SK-N-SH treated with all-trans-retinoic acid at 6 μM for 48 hours (cell line): ENCODE measurements at regions not wholly inside any gene's neighbourhood (a gene's known extent, or its start where the extent isn't known, plus 50 kb on each side); places are given as distances from the start of the nearest gene placed in this dataset.

Experiments
- CSRNP3 ChIP-seq: fragments of 250-450 bp; sonication (Bioruptor Pico); IDR thresholded peaks from 2 replicates; pipeline ENCODE4 v1.5.1; 2021; ENCODE audit warnings: mild to moderate bottlenecking, moderate library complexity
- ESRRG ChIP-seq: fragments of 250-450 bp; sonication (Bioruptor Pico); IDR thresholded peaks from 2 replicates; pipeline ENCODE4 v1.6.1; 2021; ENCODE audit warnings: mild to moderate bottlenecking
- PATZ1 ChIP-seq: fragments of 250-450 bp; sonication (Bioruptor Pico); IDR thresholded peaks from 2 replicates; pipeline ENCODE4 v1.8.0; 2020; ENCODE audit warnings: mild to moderate bottlenecking, moderate library complexity, borderline replicate concordance
- POU6F1 ChIP-seq: fragments of 250-450 bp; sonication (Bioruptor Pico); IDR thresholded peaks from 2 replicates; pipeline ENCODE4 v1.8.0; 2021; ENCODE audit warnings: low read depth, mild to moderate bottlenecking, moderate library complexity, borderline replicate concordance
- RARB ChIP-seq: fragments of 250-450 bp; sonication (Bioruptor Pico); IDR thresholded peaks from 2 replicates; pipeline ENCODE4 v1.8.0; 2021; ENCODE audit warnings: mild to moderate bottlenecking, moderate library complexity
- SNAI2 ChIP-seq: fragments of 250-450 bp; sonication (Bioruptor Pico); IDR thresholded peaks from 2 replicates; pipeline ENCODE4 v1.5.0; 2020; ENCODE audit warnings: mild to moderate bottlenecking, moderate library complexity
- ZFP30 ChIP-seq: fragments of 450-650 bp; formaldehyde crosslinking; IDR thresholded peaks from 2 replicates; pipeline ENCODE4 v1.5.0; 2022; ENCODE audit warnings: mild to moderate bottlenecking, moderate library complexity

GRCh38 chr1:82706741-82707140 lies 906.0 kb downstream of the ADGRL2 start:
- TF ChIP-seq PATZ1 (CRISPR knock-in tag) (no peak), POU6F1 (CRISPR knock-in tag) (no peak), CSRNP3 (CRISPR knock-in tag) (no peak), ZFP30 (CRISPR knock-in tag) (no peak), RARB (CRISPR knock-in tag) (no peak), SNAI2 (no peak), ESRRG (CRISPR knock-in tag) (no peak)
